ENCODE measurements at regions not wholly inside any gene's neighbourhood (a gene's known extent, or its start where the extent isn't known, plus 50 kb on each side); places are given as distances from the start of the nearest gene placed in this dataset.

GRCh38 chr1:38128926-38129453 lies 82.4 kb upstream of the POU3F1 start:
- ATAC-seq (no peak), DNase-seq (no peak)
- Mint-ChIP-seq H3K27me3 (ENCODE audit: low read depth) (peaks cover 26% of the 10 kb centered on the region), H3K4me1 (ENCODE audit: low read depth) (no peaks in the 10 kb centered on the region), H3K27ac (no peak overlapping the region), H3K36me3 (ENCODE audit: low read depth) (no peaks in the 10 kb centered on the region), H3K4me3 (no peak overlapping the region), H3K9me3 (ENCODE audit: insufficient read depth) (no peaks in the 10 kb centered on the region)
- CTCF ChIA-PET = no interaction called here
- POLR2A ChIA-PET = no interaction called here

- POLR2A ChIA-PET = no interaction called here
- H3K36me3 Mint-ChIP-seq (ENCODE audit: low read depth) = no peaks in the 10 kb centered on the region
- CTCF ChIA-PET = no interaction called here
These were observed 81.9 kb upstream of the POU3F1 start for GRCh38 chr1:38128511-38128910.

DNA sequence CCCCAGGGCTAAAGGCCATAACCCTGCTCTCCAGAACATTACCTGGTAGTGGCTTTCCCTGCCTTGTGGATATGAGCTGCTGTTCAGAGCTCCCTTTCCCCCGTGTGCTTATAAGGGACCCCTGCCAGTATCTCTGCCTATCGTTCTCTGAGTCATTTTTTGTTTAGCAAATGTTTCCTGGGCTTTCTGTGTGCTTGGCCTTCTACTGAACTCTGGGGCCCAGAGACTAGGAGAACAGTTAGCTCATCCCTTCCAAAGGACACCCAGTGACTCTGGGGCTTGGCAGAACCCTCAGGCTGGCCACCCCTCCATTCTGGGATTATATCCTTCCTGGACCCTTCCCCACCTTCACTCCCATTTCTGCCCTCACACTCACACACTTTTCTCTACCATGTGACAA lies 80.8 kb upstream of the POU3F1 start:
- no peak for DNase-seq
- ATAC-seq = no peak
- no peaks in the 10 kb centered on the region for H3K36me3 Mint-ChIP-seq (ENCODE audit: low read depth)
- no peak overlapping the region for H3K4me3 Mint-ChIP-seq
- POLR2A ChIA-PET = no interaction called here
- no peaks in the 10 kb centered on the region for H3K4me1 Mint-ChIP-seq (ENCODE audit: low read depth)
- CTCF ChIA-PET = no interaction called here
- no peak overlapping the region for H3K27ac Mint-ChIP-seq
- H3K9me3 Mint-ChIP-seq (ENCODE audit: insufficient read depth) = no peaks in the 10 kb centered on the region
- H3K27me3 Mint-ChIP-seq (ENCODE audit: low read depth) = peaks cover 15% of the 10 kb centered on the region

More at GRCh38 chr1:38128511-38128910, 81.9 kb upstream of the POU3F1 start:
- H3K9me3 Mint-ChIP-seq (ENCODE audit: insufficient read depth) = no peaks in the 10 kb centered on the region
- H3K4me1 Mint-ChIP-seq (ENCODE audit: low read depth) = no peaks in the 10 kb centered on the region
- ATAC-seq (no peak), DNase-seq (no peak)
- peaks cover 23% of the 10 kb centered on the region for H3K27me3 Mint-ChIP-seq (ENCODE audit: low read depth)
- no peak overlapping the region for H3K4me3 Mint-ChIP-seq
- H3K27ac Mint-ChIP-seq = no peak overlapping the region

DNA sequence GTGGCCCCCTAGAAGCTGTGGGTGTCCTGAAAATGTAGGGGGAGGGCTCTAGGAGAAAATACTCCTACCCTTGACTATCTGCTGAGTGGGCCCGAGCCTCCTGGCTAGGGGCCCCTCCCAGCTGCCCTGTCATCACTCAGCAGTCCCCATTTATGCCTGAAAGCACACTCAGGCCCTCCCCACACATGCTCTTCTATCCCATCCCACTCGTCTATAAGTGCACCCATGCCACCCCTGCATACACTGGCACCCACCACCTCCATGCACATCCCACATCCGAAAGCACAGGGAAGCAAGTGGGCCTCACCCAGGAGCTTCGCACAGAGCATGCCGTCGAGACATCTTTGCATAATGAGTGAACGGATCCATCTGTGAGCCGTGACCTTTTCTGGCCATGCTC lies 80.4 kb upstream of the POU3F1 start:
- peaks cover 10% of the 10 kb centered on the region for H3K27me3 Mint-ChIP-seq (ENCODE audit: low read depth)
- DNase-seq (no peak), ATAC-seq (no peak)
- H3K4me1 Mint-ChIP-seq (ENCODE audit: low read depth) = no peaks in the 10 kb centered on the region
- ChIA-PET CTCF (no interaction called here), POLR2A (no interaction called here)
- no peak overlapping the region for H3K27ac Mint-ChIP-seq
- H3K4me3 Mint-ChIP-seq = no peak overlapping the region
- no peaks in the 10 kb centered on the region for H3K9me3 Mint-ChIP-seq (ENCODE audit: insufficient read depth)
- no peaks in the 10 kb centered on the region for H3K36me3 Mint-ChIP-seq (ENCODE audit: low read depth)

DNA sequence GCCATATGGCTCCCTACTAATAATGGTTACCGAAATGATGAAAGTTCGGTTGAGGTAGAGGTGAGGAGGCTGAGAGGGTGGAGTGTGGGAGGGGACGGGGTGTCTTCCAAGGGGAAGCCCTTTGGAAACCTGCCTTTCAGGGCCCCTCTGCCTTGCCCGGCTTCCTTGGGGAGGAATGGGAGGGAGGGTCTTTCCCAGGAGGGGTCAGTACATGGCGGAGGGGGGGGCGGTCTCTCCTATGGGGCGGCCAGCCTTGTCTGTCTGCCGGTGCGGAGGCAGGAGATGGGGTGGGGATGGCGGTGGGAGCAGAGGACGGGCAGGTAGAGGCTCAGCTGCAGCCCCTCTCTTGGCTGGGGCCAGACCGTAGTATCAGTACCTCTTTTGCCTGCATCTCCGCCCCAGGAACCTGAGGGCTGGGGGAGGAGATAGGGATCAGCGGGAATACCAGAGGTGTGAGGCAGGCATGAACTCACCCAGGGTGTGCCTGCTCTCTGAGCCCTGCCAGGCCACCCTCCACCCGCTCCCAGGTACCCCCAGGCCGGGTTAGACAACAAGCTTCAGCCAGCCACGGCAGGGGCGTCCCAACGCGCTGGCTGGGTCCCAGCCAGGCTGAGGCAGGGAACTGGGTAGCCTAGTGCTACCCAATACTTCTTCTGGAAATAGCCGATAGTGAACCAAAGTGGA lies 79.4 kb upstream of the POU3F1 start:
- no peak for DNase-seq
- POLR2A ChIA-PET = no interaction called here
- H3K4me3 Mint-ChIP-seq = no peak overlapping the region
- CTCF ChIA-PET = no interaction called here
- no peaks in the 10 kb centered on the region for H3K36me3 Mint-ChIP-seq (ENCODE audit: low read depth)
- no peak overlapping the region for H3K27ac Mint-ChIP-seq
- no peaks in the 10 kb centered on the region for H3K9me3 Mint-ChIP-seq (ENCODE audit: insufficient read depth)
- no peaks in the 10 kb centered on the region for H3K4me1 Mint-ChIP-seq (ENCODE audit: low read depth)
- H3K27me3 Mint-ChIP-seq (ENCODE audit: low read depth) = peaks cover 3% of the 10 kb centered on the region
- no peak for ATAC-seq

GRCh38 chr1:38125016-38125415 lies 78.4 kb upstream of the POU3F1 start:
- Mint-ChIP-seq H3K27ac (no peak overlapping the region), H3K36me3 (ENCODE audit: low read depth) (no peaks in the 10 kb centered on the region), H3K4me1 (ENCODE audit: low read depth) (no peaks in the 10 kb centered on the region), H3K27me3 (ENCODE audit: low read depth) (peaks cover 2% of the 10 kb centered on the region), H3K9me3 (ENCODE audit: insufficient read depth) (no peaks in the 10 kb centered on the region), H3K4me3 (no peak overlapping the region)
- ChIA-PET CTCF (no interaction called here), POLR2A (no interaction called here)
- ATAC-seq (no peak), DNase-seq (no peak)

- Mint-ChIP-seq H3K4me3 (no peak overlapping the region), H3K27me3 (ENCODE audit: low read depth) (peaks cover 2% of the 10 kb centered on the region), H3K9me3 (ENCODE audit: insufficient read depth) (no peaks in the 10 kb centered on the region), H3K27ac (no peak overlapping the region), H3K36me3 (ENCODE audit: low read depth) (no peaks in the 10 kb centered on the region), H3K4me1 (ENCODE audit: low read depth) (no peaks in the 10 kb centered on the region)
- CTCF ChIA-PET = no interaction called here
- POLR2A ChIA-PET = no interaction called here
- ATAC-seq (no peak), DNase-seq (no peak)
These were observed 77.0 kb upstream of the POU3F1 start for GRCh38 chr1:38123356-38124135.

DNA sequence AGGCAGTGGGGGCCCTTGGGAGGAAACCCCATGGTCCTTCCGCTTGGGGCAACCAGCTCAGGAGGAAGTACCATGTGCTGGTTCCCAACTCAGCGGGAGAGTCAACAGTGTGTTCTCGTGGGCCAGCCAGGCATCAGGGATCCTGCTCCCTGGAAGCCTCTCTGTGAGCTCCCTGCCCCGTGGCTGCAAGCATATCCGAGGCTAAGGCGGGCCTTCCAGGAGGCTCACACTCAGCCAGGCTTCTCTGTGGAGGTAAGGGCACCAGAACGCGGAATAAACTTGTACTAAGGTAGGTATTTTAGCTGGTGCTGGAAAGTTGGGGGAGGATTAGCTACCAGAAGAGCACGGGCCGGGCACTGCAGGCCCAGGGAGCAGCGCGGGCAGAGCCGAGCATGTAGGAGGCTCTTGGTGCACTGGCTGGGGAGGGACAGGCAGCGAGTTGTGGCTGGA lies 74.7 kb upstream of the POU3F1 start:
- CTCF ChIA-PET = no interaction called here
- no peaks in the 10 kb centered on the region for H3K4me1 Mint-ChIP-seq (ENCODE audit: low read depth)
- H3K9me3 Mint-ChIP-seq (ENCODE audit: insufficient read depth) = no peaks in the 10 kb centered on the region
- H3K4me3 Mint-ChIP-seq = no peak overlapping the region
- no peak for DNase-seq
- no peaks in the 10 kb centered on the region for H3K36me3 Mint-ChIP-seq (ENCODE audit: low read depth)
- H3K27me3 Mint-ChIP-seq (ENCODE audit: low read depth) = peaks cover 2% of the 10 kb centered on the region
- POLR2A ChIA-PET = no interaction called here
- no peak overlapping the region for H3K27ac Mint-ChIP-seq
- ATAC-seq = no peak

DNA sequence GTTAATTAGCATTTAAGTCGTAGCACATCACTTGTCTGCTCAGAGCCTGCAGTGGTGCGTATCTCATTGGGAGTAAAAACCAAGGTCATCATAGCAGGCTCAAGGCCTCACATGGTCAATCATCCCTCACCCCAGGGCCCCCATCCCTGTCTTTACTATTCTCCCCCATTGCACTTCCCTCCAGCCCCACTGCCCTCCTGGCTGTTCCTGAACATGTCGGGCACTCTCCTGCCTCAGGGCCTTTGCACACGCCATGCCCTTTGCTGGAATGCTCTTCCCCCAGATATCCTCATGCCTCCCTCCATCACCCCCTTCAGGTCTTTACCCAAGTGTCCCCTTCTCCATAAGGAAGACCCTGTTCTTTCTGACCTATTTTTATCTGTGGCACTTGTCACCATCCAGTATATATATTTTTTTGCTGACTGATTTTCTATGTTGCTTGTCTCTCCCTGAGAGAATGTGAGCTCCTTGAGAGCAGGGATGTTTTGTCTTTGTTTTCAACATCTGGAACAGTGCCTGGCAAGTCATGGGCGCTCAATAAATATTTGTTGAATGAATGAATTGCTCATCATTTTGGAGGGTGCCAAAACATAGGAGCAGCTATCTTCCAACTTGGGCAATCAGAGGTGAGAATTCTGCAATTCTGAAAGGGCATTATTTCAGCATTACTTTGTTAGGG lies 74.1 kb upstream of the POU3F1 start:
- ATAC-seq (no peak), DNase-seq (no peak)
- H3K4me3 Mint-ChIP-seq = no peak overlapping the region
- no peaks in the 10 kb centered on the region for H3K4me1 Mint-ChIP-seq (ENCODE audit: low read depth)
- H3K36me3 Mint-ChIP-seq (ENCODE audit: low read depth) = no peaks in the 10 kb centered on the region
- POLR2A ChIA-PET = no interaction called here
- CTCF ChIA-PET = no interaction called here
- no peaks in the 10 kb centered on the region for H3K9me3 Mint-ChIP-seq (ENCODE audit: insufficient read depth)
- no peak overlapping the region for H3K27ac Mint-ChIP-seq
- H3K27me3 Mint-ChIP-seq (ENCODE audit: low read depth) = peaks cover 2% of the 10 kb centered on the region

- Mint-ChIP-seq H3K9me3 (ENCODE audit: insufficient read depth) (no peaks in the 10 kb centered on the region), H3K4me3 (no peak overlapping the region), H3K4me1 (ENCODE audit: low read depth) (peaks cover 2% of the 10 kb centered on the region), H3K27me3 (ENCODE audit: low read depth) (peaks cover 2% of the 10 kb centered on the region), H3K36me3 (ENCODE audit: low read depth) (no peaks in the 10 kb centered on the region), H3K27ac (no peak overlapping the region)
- ATAC-seq (no peak), DNase-seq (no peak)
- POLR2A ChIA-PET = no interaction called here
- CTCF ChIA-PET = no interaction called here
These were observed 72.4 kb upstream of the POU3F1 start for GRCh38 chr1:38118976-38119375.

DNA sequence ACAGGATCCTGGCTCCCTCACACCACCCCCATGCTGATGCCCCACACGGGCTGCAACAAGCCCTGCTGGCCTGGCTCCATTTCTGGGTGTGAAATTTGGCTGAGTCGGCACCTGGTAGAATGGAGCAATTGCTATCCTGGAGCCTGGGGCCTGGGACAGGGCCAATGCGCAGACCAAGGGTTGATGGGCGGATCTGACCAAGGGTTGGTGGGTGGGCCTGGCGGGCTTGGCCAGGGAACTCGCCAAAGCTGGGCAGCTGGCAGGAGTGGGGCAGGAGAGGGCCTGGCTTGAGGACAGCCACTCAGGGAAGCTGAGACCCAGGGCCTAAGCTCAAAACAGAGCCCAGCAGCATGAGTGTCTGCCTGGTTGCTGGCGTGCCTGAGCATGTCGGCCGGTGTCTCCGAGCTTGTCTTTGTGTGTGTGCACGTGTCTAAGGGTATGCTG lies 70.9 kb upstream of the POU3F1 start:
- POLR2A ChIA-PET = no interaction called here
- no peaks in the 10 kb centered on the region for H3K36me3 Mint-ChIP-seq (ENCODE audit: low read depth)
- H3K4me1 Mint-ChIP-seq (ENCODE audit: low read depth) = peaks cover 2% of the 10 kb centered on the region
- CTCF ChIA-PET = no interaction called here
- H3K9me3 Mint-ChIP-seq (ENCODE audit: insufficient read depth) = no peaks in the 10 kb centered on the region
- DNase-seq (no peak), ATAC-seq (no peak)
- peaks cover 2% of the 10 kb centered on the region for H3K27me3 Mint-ChIP-seq (ENCODE audit: low read depth)
- H3K4me3 Mint-ChIP-seq = no peak overlapping the region
- no peak overlapping the region for H3K27ac Mint-ChIP-seq

GRCh38 chr1:38115682-38116202 lies 69.1 kb upstream of the POU3F1 start:
- Mint-ChIP-seq H3K4me1 (ENCODE audit: low read depth) (peaks cover 2% of the 10 kb centered on the region), H3K4me3 (no peak overlapping the region), H3K9me3 (ENCODE audit: insufficient read depth) (no peaks in the 10 kb centered on the region), H3K27ac (no peak overlapping the region), H3K27me3 (ENCODE audit: low read depth) (peaks cover 7% of the 10 kb centered on the region), H3K36me3 (ENCODE audit: low read depth) (no peaks in the 10 kb centered on the region)
- ChIA-PET POLR2A (no interaction called here), CTCF (no interaction called here)
- ATAC-seq = no peak
- no peak for DNase-seq
